AG04450 (cell line): ENCODE measurements at regions not wholly inside any gene's neighbourhood (a gene's known extent, or its start where the extent isn't known, plus 50 kb on each side); places are given as distances from the start of the nearest gene placed in this dataset.

ENCODE experiments used
- CTCF ChIA-PET: fragments of 300-600, 350-600 bp; formaldehyde crosslinking; extraction: SDS; loops from one replicate; lab custom pipeline; 2022; ENCODE audit warnings: antibody characterized with exemption, inconsistent platforms; lab: Charles Lee
- POLR2A ChIA-PET: fragments of 350-600 bp; formaldehyde crosslinking; extraction: SDS; loops from one replicate; lab custom pipeline; 2021; ENCODE audit warnings: antibody characterized with exemption, inconsistent platforms; lab: Yijun Ruan, JAX
- DNase-seq: peaks from one replicate; pipeline ENCODE4 v3.0.0-alpha.2; 2011; ENCODE audit warnings: low read depth, low spot score
- H3K27ac ChIP-seq: one replicate; pipeline ENCODE4 v1.5.1; 2012; ENCODE audit warnings: low read depth, low read length, control low read depth
- H3K27me3 ChIP-seq: one replicate; pipeline ENCODE4 v1.6.0; 2012; ENCODE audit warnings: low read length; ENCODE audit not compliant: control insufficient read depth, insufficient read depth
- H3K4me3 ChIP-seq: 2 replicates; pipeline ENCODE4 v1.5.1; 2011; ENCODE audit warnings: mild to moderate bottlenecking, low read depth, low read length, control low read depth
- H3K9me3 ChIP-seq: 2 replicates; pipeline ENCODE4 v1.5.1; 2012; ENCODE audit warnings: low read length; ENCODE audit not compliant: control insufficient read depth, insufficient read depth
- CTCF ChIP-seq: IDR thresholded peaks from 2 replicates; pipeline ENCODE4 v1.5.1; 2011; ENCODE audit warnings: low read depth, low read length, control low read depth, inconsistent platforms

- no peak for DNase-seq
- TF ChIP-seq CTCF = no peak
- H3K4me3 ChIP-seq = no peak overlapping the region
- no peak overlapping the region for H3K27ac ChIP-seq
- CTCF ChIA-PET = no interaction called here
- no peaks in the 10 kb centered on the region for H3K9me3 ChIP-seq
- H3K27me3 ChIP-seq = no peaks in the 10 kb centered on the region
- POLR2A ChIA-PET = no interaction called here
Measured at GRCh38 chr4:34139346-34139745, 2105.0 kb downstream of the ARAP2 start.

GRCh38 chr4:34148322-34148908 is 2095.9 kb downstream of the ARAP2 start:
- no peak for TF ChIP-seq CTCF

GRCh38 chr4:34157547-34157946 is 2086.8 kb downstream of the ARAP2 start:
- ChIA-PET POLR2A (no interaction called here), CTCF (no interaction called here)
- H3K27me3 ChIP-seq = no peaks in the 10 kb centered on the region
- no peak for TF ChIP-seq CTCF
- H3K27ac ChIP-seq = no peak overlapping the region
- no peaks in the 10 kb centered on the region for H3K9me3 ChIP-seq
- no peak for DNase-seq
- no peak overlapping the region for H3K4me3 ChIP-seq

More at GRCh38 chr4:34148322-34148908, 2095.9 kb downstream of the ARAP2 start:
- ChIA-PET CTCF (no interaction called here), POLR2A (no interaction called here)
- Histone ChIP-seq H3K27ac (no peak overlapping the region), H3K9me3 (no peaks in the 10 kb centered on the region), H3K4me3 (no peak overlapping the region), H3K27me3 (no peaks in the 10 kb centered on the region)
- DNase-seq = no peak

GRCh38 chr4:34158878-34159277 is 2085.4 kb downstream of the ARAP2 start:
- TF ChIP-seq CTCF = no peak
- ChIA-PET CTCF (no interaction called here), POLR2A (no interaction called here)
- Histone ChIP-seq H3K9me3 (no peaks in the 10 kb centered on the region), H3K27ac (no peak overlapping the region), H3K27me3 (no peaks in the 10 kb centered on the region), H3K4me3 (no peak overlapping the region)
- no peak for DNase-seq

GRCh38 chr4:34170946-34171345 is 2073.4 kb downstream of the ARAP2 start:
- Histone ChIP-seq H3K9me3 (no peaks in the 10 kb centered on the region), H3K4me3 (no peak overlapping the region), H3K27me3 (no peaks in the 10 kb centered on the region), H3K27ac (no peak overlapping the region)
- POLR2A ChIA-PET = no interaction called here
- CTCF ChIA-PET = no interaction called here
- TF ChIP-seq CTCF = no peak
- no peak for DNase-seq
